ELR (cell line): ENCODE measurements at regions not wholly inside any gene's neighbourhood (a gene's known extent, or its start where the extent isn't known, plus 50 kb on each side); places are given as distances from the start of the nearest gene placed in this dataset.
"Not testable (repeated sequence)": the region's sequence is repeated elsewhere in the genome, so short reads cannot be mapped to it uniquely, and the experiment has no call there.

Experiments used
- DNase-seq: peaks from one replicate; pipeline ENCODE4 v3.0.0-alpha.2; 2015; ENCODE audit warnings: low read depth

- DNase-seq: no peak
These were observed 201.8 kb upstream of the HDAC4 start for GRCh38 chr2:239602290-239603282.

- DNase-seq: no peak
These were observed 201.1 kb upstream of the HDAC4 start for GRCh38 chr2:239601880-239602279.

DNA sequence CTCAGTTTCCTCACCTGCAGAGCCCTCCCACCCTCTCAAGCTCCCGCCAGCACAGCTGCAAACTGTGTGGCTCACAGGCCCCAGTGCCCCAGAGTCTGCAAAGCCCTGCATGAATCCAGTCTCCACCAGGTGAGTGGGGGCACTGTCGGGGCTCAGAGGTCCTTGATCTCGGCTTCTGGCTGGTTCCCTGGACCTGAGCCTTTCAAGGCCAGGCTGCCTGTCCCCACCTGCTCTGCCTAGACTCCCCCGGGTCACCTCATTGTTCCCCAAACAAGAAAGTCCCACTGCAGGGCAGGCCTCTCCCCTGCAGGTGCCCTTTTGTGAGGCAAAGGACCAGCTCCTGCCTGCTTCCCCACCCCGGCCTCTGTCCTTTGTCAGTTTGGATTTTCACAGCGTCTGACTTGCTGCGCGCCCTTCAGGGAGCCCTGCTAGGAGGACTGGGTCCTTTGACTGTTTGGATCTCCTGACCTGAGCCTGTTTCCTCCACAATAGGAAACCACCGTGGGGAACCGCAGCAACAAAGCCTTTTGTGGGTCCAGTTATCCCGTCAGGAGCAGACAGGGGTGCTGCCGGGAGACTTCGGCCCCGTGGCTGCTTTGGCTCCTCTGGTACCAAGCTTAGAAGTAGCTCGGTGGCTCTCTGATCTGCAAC, 200.5 kb upstream of the HDAC4 start:
- no peak for DNase-seq

GRCh38 chr2:239600650-239601049, 199.8 kb upstream of the HDAC4 start:
- DNase-seq: no peak

- no peak for DNase-seq
These were observed 199.3 kb upstream of the HDAC4 start for GRCh38 chr2:239600001-239600593.

DNA sequence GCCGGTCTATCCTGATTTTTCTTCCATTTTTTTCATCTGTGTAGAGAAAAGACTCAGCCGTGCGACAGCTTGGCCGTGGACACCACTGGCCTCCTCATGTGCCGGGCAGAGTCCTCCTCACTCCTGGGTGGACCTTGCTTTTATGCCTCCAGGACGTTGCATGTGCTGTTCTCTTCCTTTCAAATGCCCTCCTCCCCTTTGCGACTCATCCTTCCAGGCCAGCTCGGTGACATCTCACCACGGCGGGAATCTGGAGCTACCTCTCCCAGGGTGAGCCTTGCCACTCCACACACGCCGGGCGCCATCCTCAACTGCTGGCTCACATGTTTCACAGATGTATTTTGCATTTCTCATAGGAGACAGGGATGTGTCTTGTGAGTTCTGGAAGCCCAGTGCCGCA, 198.5 kb upstream of the HDAC4 start:
- no peak for DNase-seq

GRCh38 chr2:239598732-239599090, 197.9 kb upstream of the HDAC4 start:
- DNase-seq: no peak

DNA sequence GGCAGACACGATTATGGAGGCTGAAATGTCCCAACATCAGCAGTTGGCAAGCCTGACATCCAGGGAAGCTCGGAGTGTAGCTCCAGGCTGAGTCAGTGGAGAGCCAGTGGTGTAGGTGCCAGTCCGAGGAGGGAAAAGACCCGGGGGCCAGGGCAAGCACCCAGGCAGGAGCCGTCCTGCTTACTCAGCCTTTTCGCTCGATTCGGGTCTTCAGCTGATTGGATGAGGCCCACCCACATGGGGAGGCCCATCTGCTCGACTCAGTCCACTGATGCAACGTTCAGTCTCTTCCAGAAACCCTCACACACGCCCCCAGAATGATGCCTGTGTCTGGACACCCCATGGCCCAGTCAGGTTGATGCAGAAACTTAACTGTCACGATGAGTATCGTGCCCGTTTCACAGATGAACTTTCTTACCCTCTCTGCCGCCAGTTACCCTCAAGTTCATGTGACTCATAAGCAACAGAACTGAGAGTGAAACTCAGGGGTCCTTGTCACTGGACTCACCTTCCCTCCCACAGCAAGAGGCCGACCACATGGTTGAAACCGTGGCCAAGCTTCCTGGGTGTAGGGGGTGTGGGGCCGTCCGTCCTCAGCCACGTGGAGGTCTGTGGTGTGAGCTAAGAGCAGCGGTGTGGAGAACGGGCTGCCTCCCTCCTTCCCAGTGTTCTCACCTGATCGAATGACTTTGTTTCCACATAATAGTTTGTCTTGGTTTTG, 197.4 kb upstream of the HDAC4 start:
- no peak for DNase-seq

DNA sequence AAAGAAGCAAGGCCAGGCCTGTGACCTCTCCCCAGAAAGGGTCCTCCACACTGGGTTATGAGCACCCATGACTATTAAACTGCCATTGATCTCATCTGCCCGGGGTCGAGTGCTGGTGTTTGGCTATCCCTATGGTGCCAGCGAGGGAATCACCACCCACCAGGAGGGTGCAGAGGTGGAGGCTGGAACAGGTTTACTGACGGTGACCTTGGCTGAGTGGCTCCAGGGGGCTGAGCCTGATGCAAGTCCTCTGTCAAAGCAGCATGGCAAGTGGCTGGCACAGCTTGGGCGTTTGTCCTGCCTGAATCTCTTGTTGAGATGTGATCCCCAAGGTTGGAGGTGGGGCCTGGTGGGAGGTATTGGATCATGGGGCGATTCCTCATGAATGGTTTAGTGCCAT, 196.4 kb upstream of the HDAC4 start:
- DNase-seq: no peak

DNA sequence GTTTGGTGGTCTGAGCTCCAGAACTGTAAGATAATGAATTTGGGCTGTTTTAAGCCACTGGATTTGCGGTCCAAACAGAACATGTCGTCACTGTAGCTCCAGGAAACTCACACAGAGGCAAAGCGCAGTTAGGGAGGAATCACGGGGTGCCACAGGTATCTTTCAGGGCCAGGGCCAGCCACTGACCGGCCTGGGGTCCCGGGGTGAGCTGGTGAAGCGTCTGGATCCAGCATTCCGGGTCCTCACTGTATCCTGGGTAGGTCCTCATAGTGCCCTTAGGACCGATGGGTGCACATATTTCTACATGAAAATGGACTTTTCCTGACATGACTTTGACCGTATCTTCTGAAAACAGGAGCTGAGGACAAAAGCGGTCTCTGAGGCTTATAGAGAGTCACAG, 196.0 kb upstream of the HDAC4 start:
- no peak for DNase-seq

- DNase-seq: no peak
These were observed 195.4 kb upstream of the HDAC4 start for GRCh38 chr2:239596253-239596652.

DNA sequence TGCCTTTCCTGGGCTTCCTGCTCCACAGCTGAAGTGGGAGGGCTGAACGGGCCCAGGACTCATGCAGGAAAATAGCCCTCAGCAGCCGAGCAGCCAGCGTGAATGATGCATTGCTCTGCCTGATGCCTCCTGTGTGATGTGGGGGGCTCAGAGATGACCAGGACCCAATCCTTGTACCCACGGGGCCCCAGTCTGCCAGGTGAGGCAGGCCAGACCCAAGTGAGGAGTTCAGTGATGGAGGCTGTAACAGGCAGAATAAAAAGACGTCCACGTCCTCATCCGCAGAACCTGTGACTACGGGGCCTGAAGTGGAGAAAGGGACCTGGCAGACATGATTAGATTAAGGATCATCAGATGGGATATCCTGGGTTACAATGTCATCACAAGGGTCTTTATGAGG, 194.9 kb upstream of the HDAC4 start:
- no peak for DNase-seq

DNA sequence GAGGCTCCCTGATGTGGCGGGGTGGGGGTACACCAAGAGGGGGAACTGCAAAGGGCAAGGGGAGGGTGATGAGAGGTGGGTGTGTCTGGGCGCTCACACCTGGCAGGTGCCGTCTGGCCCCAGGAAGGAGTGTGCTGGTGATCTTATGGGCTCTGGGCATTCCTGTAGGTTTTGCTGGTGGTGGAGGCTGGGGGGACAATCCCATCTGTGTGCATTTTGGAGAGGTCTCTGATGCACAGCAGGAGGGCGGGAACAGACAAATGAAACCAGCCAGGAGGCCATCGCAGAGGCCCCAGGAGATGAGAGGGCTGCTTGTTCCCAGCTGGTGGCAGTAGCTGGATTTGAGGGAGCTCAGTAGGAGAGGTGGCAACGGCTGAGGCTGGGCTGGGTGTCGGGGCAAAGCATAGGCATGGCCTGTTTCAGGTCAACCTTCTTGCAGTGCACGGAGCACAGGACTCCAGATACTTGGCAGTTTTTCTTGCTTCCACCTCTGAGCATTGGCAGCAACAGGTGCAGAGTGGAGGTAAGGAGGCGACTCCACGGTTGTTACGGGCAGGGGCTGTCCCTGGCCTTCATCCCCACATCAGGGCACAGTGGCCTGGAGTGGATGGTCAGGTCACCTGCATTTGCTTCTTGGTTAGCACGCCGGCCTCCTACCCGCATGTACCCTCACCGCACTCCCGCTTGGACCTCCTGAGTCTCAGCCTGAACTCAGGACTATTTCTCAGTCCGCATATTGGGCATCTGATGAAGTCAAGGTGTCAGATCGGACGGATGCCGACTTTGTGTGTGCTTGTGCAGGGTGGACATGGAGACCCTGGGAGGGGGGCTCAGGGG, 194.2 kb upstream of the HDAC4 start:
- DNase-seq: no peak

- no peak for DNase-seq
These were observed 193.4 kb upstream of the HDAC4 start for GRCh38 chr2:239594019-239594771.

- no peak for DNase-seq
These were observed 192.6 kb upstream of the HDAC4 start for GRCh38 chr2:239593455-239593854.

- DNase-seq: not testable (repeated sequence)
These were observed 191.9 kb upstream of the HDAC4 start for GRCh38 chr2:239592629-239593290.

DNA sequence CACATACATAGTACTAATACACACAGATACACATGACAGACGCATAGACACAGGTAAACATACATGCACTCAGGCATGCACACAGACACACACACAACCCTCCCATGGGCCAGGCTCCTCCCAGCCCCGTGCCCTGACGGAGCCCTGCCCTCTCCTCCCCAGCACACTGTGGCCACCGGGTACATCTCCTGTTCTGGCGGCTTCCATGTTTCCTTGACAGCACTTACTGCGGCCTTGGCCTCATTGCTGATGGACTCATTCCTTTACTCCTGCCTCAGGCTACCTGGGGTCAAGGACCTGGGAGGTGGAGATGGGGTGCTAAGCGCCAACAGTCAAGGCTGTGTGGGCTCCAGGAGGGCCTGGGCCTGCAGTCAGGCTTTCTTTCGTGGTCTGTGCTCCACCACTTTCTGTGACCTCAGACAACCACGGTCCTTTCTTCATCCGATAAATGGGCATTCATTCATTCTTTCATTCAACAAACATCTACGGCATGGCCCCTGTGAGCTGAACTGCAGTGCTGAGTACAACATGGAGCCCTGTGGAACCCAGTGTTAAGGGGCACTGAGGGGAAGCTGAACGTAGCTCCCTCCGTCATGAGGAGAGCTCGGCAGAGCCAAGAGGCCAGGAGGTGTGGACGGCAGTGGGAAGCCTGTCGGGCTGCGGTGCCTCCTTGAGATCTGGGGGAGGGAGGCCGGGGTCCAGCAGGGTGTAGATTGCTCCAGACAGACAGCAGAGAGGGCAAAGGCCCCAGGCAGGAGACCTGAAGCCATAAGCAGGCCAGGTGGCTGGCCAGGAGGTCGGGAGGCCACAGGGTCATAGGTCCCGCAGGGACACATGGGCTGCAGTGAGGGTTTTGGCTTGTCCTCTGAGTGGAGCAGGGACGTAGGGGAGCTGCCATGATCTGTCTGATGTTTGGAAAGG, 190.4 kb upstream of the HDAC4 start:
- DNase-seq: no peak

GRCh38 chr2:239590276-239590675, 189.5 kb upstream of the HDAC4 start:
- no peak for DNase-seq

GRCh38 chr2:239589833-239590232, 189.0 kb upstream of the HDAC4 start:
- DNase-seq: no peak
